Muscle of back (tissue), 3 donors: ENCODE measurements at regions not wholly inside any gene's neighbourhood (a gene's known extent, or its start where the extent isn't known, plus 50 kb on each side); places are given as distances from the start of the nearest gene placed in this dataset.
"Not testable (repeated sequence)": the region's sequence is repeated elsewhere in the genome, so short reads cannot be mapped to it uniquely, and the experiment has no call there.

Experiments used
- DNase-seq, 3 donors: peaks; one replicate each; pipeline versions ENCODE4 v3.0.0 to v3.0.0-alpha.2; 2013

GRCh38 chr4:34271479-34272355 is 1972.6 kb downstream of the ARAP2 start:
- DNase-seq, result no peak

- DNase-seq, result no peak
These were observed 1965.3 kb downstream of the ARAP2 start for GRCh38 chr4:34279011-34279410.

- DNase-seq, result no peak
These were observed 1964.2 kb downstream of the ARAP2 start for GRCh38 chr4:34280131-34280530.

- no peak for DNase-seq
These were observed 1962.5 kb downstream of the ARAP2 start for GRCh38 chr4:34281826-34282225.

GRCh38 chr4:34289489-34289888 is 1954.8 kb downstream of the ARAP2 start:
- no peak for DNase-seq

GRCh38 chr4:34289962-34290361 is 1954.4 kb downstream of the ARAP2 start:
- DNase-seq, result no peak

- DNase-seq, result no peak
These were observed 1950.9 kb downstream of the ARAP2 start for GRCh38 chr4:34293459-34293858.

GRCh38 chr4:34309383-34309906 is 1934.9 kb downstream of the ARAP2 start:
- no peak for DNase-seq

GRCh38 chr4:34318773-34319172 is 1925.5 kb downstream of the ARAP2 start:
- DNase-seq, result no peak

GRCh38 chr4:34323549-34324320 is 1920.6 kb downstream of the ARAP2 start:
- no peak for DNase-seq

GRCh38 chr4:34328939-34329338 is 1915.4 kb downstream of the ARAP2 start:
- DNase-seq, result no peak

- DNase-seq, result not testable (repeated sequence)
These were observed 1909.2 kb downstream of the ARAP2 start for GRCh38 chr4:34335156-34335555.

- DNase-seq, result not testable (repeated sequence)
These were observed 1908.8 kb downstream of the ARAP2 start for GRCh38 chr4:34335556-34335955.

GRCh38 chr4:34362654-34363053 is 1881.7 kb downstream of the ARAP2 start:
- DNase-seq, result no peak

GRCh38 chr4:34363842-34364241 is 1880.5 kb downstream of the ARAP2 start:
- no peak for DNase-seq

- no peak for DNase-seq
These were observed 1878.4 kb downstream of the ARAP2 start for GRCh38 chr4:34365946-34366345.

- DNase-seq, result no peak
These were observed 1872.6 kb downstream of the ARAP2 start for GRCh38 chr4:34371676-34372075.

GRCh38 chr4:34372815-34373214 is 1871.5 kb downstream of the ARAP2 start:
- no peak for DNase-seq

GRCh38 chr4:34373456-34373855 is 1870.9 kb downstream of the ARAP2 start:
- DNase-seq, result no peak

GRCh38 chr4:34412233-34412632 is 1832.1 kb downstream of the ARAP2 start:
- DNase-seq, result no peak

- no peak for DNase-seq
These were observed 1831.4 kb downstream of the ARAP2 start for GRCh38 chr4:34412911-34413310.

- no peak for DNase-seq
These were observed 1827.2 kb downstream of the ARAP2 start for GRCh38 chr4:34417160-34417559.

GRCh38 chr4:34419871-34420270 is 1824.4 kb downstream of the ARAP2 start:
- DNase-seq, result no peak
